ENCODE measurements at regions not wholly inside any gene's neighbourhood (a gene's known extent, or its start where the extent isn't known, plus 50 kb on each side); places are given as distances from the start of the nearest gene placed in this dataset.
A peak's percentile ranks its signal among the peaks of the same experiment; 100 is the strongest.

GRCh38 chr9:95762322-95762721, 113.2 kb upstream of the ERCC6L2 start:
- DNase-seq (ENCODE audit: extremely low read depth in 1 of 2, low read depth in 1 of 2): no peak

- DNase-seq (ENCODE audit: extremely low read depth in 1 of 2, low read depth in 1 of 2): no peak
Measured at GRCh38 chr9:95760791-95761190, 114.7 kb upstream of the ERCC6L2 start.

GRCh38 chr9:95757439-95757838, 118.1 kb upstream of the ERCC6L2 start:
- DNase-seq (ENCODE audit: extremely low read depth in 1 of 2, low read depth in 1 of 2): no peak

- DNase-seq (ENCODE audit: extremely low read depth in 1 of 2, low read depth in 1 of 2): no peak
Measured at GRCh38 chr9:95756986-95757385, 118.5 kb upstream of the ERCC6L2 start.

- DNase-seq (ENCODE audit: extremely low read depth in 1 of 2, low read depth in 1 of 2): no peak
Measured at GRCh38 chr9:95756101-95756500, 119.4 kb upstream of the ERCC6L2 start.

GRCh38 chr9:95755421-95755730, 120.1 kb upstream of the ERCC6L2 start:
- DNase-seq (ENCODE audit: extremely low read depth in 1 of 2, low read depth in 1 of 2): no peak

GRCh38 chr9:95754533-95755420, 120.7 kb upstream of the ERCC6L2 start:
- no peak for DNase-seq (ENCODE audit: extremely low read depth in 1 of 2, low read depth in 1 of 2)

- no peak for DNase-seq (ENCODE audit: extremely low read depth in 1 of 2, low read depth in 1 of 2)
Measured at GRCh38 chr9:95753762-95754465, 121.6 kb upstream of the ERCC6L2 start.

GRCh38 chr9:95752129-95752731, 123.3 kb upstream of the ERCC6L2 start:
- DNase-seq (ENCODE audit: extremely low read depth in 1 of 2, low read depth in 1 of 2): no peak

GRCh38 chr9:95751520-95751790, 124.0 kb upstream of the ERCC6L2 start:
- DNase-seq (ENCODE audit: extremely low read depth in 1 of 2, low read depth in 1 of 2): no peak

GRCh38 chr9:95750725-95751519, 124.6 kb upstream of the ERCC6L2 start:
- DNase-seq (ENCODE audit: extremely low read depth in 1 of 2, low read depth in 1 of 2): peak in 1 of 2 donors; percentile 20

GRCh38 chr9:95749493-95749892, 126.0 kb upstream of the ERCC6L2 start:
- DNase-seq (ENCODE audit: extremely low read depth in 1 of 2, low read depth in 1 of 2): no peak

GRCh38 chr9:95746408-95747180, 128.9 kb upstream of the ERCC6L2 start:
- DNase-seq (ENCODE audit: extremely low read depth in 1 of 2, low read depth in 1 of 2): no peak

- DNase-seq (ENCODE audit: extremely low read depth in 1 of 2, low read depth in 1 of 2): no peak
Measured at GRCh38 chr9:95742821-95743220, 132.7 kb upstream of the ERCC6L2 start.

- no peak for DNase-seq (ENCODE audit: extremely low read depth in 1 of 2, low read depth in 1 of 2)
Measured at GRCh38 chr9:95741631-95742030, 133.9 kb upstream of the ERCC6L2 start.

GRCh38 chr9:95740217-95741004, 135.1 kb upstream of the ERCC6L2 start:
- no peak for DNase-seq (ENCODE audit: extremely low read depth in 1 of 2, low read depth in 1 of 2)

GRCh38 chr9:95738438-95738837, 137.1 kb upstream of the ERCC6L2 start:
- no peak for DNase-seq (ENCODE audit: extremely low read depth in 1 of 2, low read depth in 1 of 2)

- no peak for DNase-seq (ENCODE audit: extremely low read depth in 1 of 2, low read depth in 1 of 2)
Measured at GRCh38 chr9:95736891-95737522, 138.5 kb upstream of the ERCC6L2 start.

- no peak for DNase-seq (ENCODE audit: extremely low read depth in 1 of 2, low read depth in 1 of 2)
Measured at GRCh38 chr9:95736370-95736769, 139.1 kb upstream of the ERCC6L2 start.

Data from stimulated activated CD8-positive, alpha-beta memory T cell treated with anti-CD3 and anti-CD28 coated beads, Interleukin-7, amount 100 ng/mL, for 48 hours (primary cell).